T-cell (primary cell): ENCODE measurements at regions not wholly inside any gene's neighbourhood (a gene's known extent, or its start where the extent isn't known, plus 50 kb on each side); places are given as distances from the start of the nearest gene placed in this dataset.
A peak's percentile ranks its signal among the peaks of the same experiment; 100 is the strongest.
"Not testable (repeated sequence)": the region's sequence is repeated elsewhere in the genome, so short reads cannot be mapped to it uniquely, and the experiment has no call there.

Source experiments
- ATAC-seq, 4 experiments: fragments of 200-7000 bp in 3 of 4; fragments of 150-1000 bp in 1 of 4; cut with Tn5 transposase; replicated peaks in 1 of 4; 1 replicate in 3 of 4; 2 replicates in 1 of 4; pipeline ENCODE4 v1.10.0; 2021; ENCODE audit warnings: moderate library complexity in 3 of 4, mild to moderate bottlenecking in 2 of 4, moderate number of reproducible peaks in 1 of 4
- CTCF ChIA-PET, 2 donors: fragments of 300-600 bp; sonication (Branson Sonifier 250); formaldehyde crosslinking; loops; one replicate each; lab custom pipeline; 2022; ENCODE audit warnings: antibody characterized with exemption in 2 of 2; lab: Charles Lee
- POLR2A ChIA-PET, 2 donors: fragments of 300-600 bp; sonication (Branson Sonifier 250); formaldehyde crosslinking; loops; one replicate each; lab custom pipeline; 2022; ENCODE audit warnings: antibody characterized with exemption in 2 of 2; lab: Charles Lee
- DNase-seq, 35 experiments: peaks; one replicate each; pipeline versions ENCODE4 v3.0.0 to v3.0.0-alpha.2; 2013 to 2023
- H3K27ac ChIP-seq: one replicate; pipeline ENCODE4 v1.5.1; 2013; ENCODE audit warnings: low read length
- H3K27me3 ChIP-seq, 2 experiments: replicated peaks in 1 of 2; 1 replicate in 1 of 2; 2 replicates in 1 of 2; pipeline versions ENCODE4 v1.6.1 to v1.7.0; 2013; ENCODE audit warnings: low read length in 1 of 2, mixed read lengths in 1 of 2; ENCODE audit not compliant: control insufficient read depth in 2 of 2, insufficient read depth in 2 of 2; ENCODE audit errors: extremely low read depth in 1 of 2
- H3K36me3 ChIP-seq, 2 donors: 1 replicate in 1 of 2; 2 replicates in 1 of 2; pipeline versions ENCODE4 v1.6.1 to v1.7.0; 2013; ENCODE audit warnings: low read length in 1 of 2; ENCODE audit not compliant: control insufficient read depth in 2 of 2, insufficient read depth in 1 of 2; ENCODE audit errors: extremely low read depth in 1 of 2
- H3K4me1 ChIP-seq, 2 experiments: 1 replicate in 1 of 2; 2 replicates in 1 of 2; pipeline versions ENCODE4 v1.6.1 to v1.7.0; 2013; ENCODE audit warnings: low read length in 2 of 2, mixed read lengths in 1 of 2; ENCODE audit not compliant: insufficient read depth in 2 of 2, control insufficient read depth in 1 of 2; ENCODE audit errors: extremely low read depth in 1 of 2
- H3K4me3 ChIP-seq, 2 donors: 1 replicate in 1 of 2; 2 replicates in 1 of 2; pipeline versions ENCODE4 v1.5.1 to v1.7.0; 2013; ENCODE audit warnings: mild to moderate bottlenecking in 2 of 2, low read length in 1 of 2, moderate library complexity in 1 of 2; ENCODE audit not compliant: control insufficient read depth in 1 of 2; ENCODE audit errors: extremely low read depth in 1 of 2
- H3K9me3 ChIP-seq: 2 replicates; pipeline ENCODE4 v1.7.0; 2013
- H3K27ac Mint-ChIP-seq, 2 donors: one replicate each; pipeline ENCODE4 v1.8.0; 2020 to 2021; ENCODE audit warnings: mild to moderate bottlenecking in 2 of 2, mixed read lengths in 2 of 2
- H3K27me3 Mint-ChIP-seq, 2 donors: one replicate each; pipeline ENCODE4 v1.8.0; 2021 to 2022; ENCODE audit warnings: mixed read lengths in 2 of 2
- H3K36me3 Mint-ChIP-seq: one replicate; pipeline ENCODE4 v1.8.0; 2021; ENCODE audit warnings: mixed read lengths
- H3K4me1 Mint-ChIP-seq, 3 donors: one replicate each; pipeline ENCODE4 v1.8.0; 2020 to 2022; ENCODE audit warnings: mixed read lengths in 3 of 3, mild to moderate bottlenecking in 1 of 3
- H3K4me3 Mint-ChIP-seq, 3 donors: one replicate each; pipeline ENCODE4 v1.8.0; 2020 to 2022; ENCODE audit warnings: mild to moderate bottlenecking in 3 of 3, mixed read lengths in 3 of 3, moderate library complexity in 3 of 3
- H3K9me3 Mint-ChIP-seq, 3 donors: one replicate each; pipeline ENCODE4 v1.8.0; 2020 to 2022; ENCODE audit warnings: mixed read lengths in 3 of 3
- WGBS: methylation state at CpG from one replicate; pipeline ENCODE4 v1.1.5; 2013; ENCODE audit warnings: missing lambda C conversion rate; ENCODE audit not compliant: insufficient coverage; 5-methylcytosine and 5-hydroxymethylcytosine counted together

DNA sequence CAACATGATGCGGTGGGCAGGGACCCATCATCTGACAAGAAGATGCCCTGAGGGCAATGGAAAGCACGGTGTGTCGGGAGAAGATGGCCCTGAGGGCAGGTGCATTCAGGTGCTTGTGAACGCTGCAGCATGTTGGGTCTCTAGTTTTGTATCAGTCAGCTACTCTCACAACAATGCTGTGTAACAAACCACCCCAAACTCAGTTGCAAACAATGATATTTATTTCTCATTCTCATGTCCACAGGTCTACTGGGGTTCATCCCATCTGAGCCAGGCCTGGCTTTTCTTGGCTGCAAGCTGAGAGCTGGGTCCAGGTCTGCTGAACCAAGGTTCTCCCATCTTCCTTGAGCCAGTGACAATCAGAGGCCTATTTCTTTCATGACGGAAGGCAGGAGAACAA, 461.6 kb downstream of the PREX1 start:
- H3K9me3 ChIP-seq, result no peaks in the 10 kb centered on the region
- CTCF ChIA-PET, result no interaction called here
- no peaks in the 10 kb centered on the region for H3K36me3 Mint-ChIP-seq
- peaks cover 0 to 4% (median 0%) of the 10 kb centered on the region in 3 donors for H3K9me3 Mint-ChIP-seq
- H3K27ac ChIP-seq, result no peak overlapping the region
- H3K4me1 Mint-ChIP-seq, result peaks cover 2 to 26% (median 22%) of the 10 kb centered on the region in 3 donors
- DNase-seq (no peak), ATAC-seq (no peak)
- peaks cover 4 to 17% of the 10 kb centered on the region in 2 donors for H3K27me3 Mint-ChIP-seq
- H3K27ac Mint-ChIP-seq, result no peak overlapping the region
- H3K4me3 Mint-ChIP-seq, result peak overlapping the region in 1 of 3 donors; percentile 49
- no peak overlapping the region for H3K4me3 ChIP-seq
- peaks cover 0 to 9% of the 10 kb centered on the region in 2 experiments for H3K27me3 ChIP-seq
- WGBS, result 98% methylated on average over 5 of the region's 5 CpGs
- POLR2A ChIA-PET, result interaction anchor here in 1 of 2 donors (0.7 kb wide), 1 partner anchor 1454 kb away, joined by 3 read pairs; no protein-coding TSS in a partner anchor
- peaks cover 6 to 13% of the 10 kb centered on the region in 2 experiments for H3K4me1 ChIP-seq
- no peaks in the 10 kb centered on the region for H3K36me3 ChIP-seq

DNA sequence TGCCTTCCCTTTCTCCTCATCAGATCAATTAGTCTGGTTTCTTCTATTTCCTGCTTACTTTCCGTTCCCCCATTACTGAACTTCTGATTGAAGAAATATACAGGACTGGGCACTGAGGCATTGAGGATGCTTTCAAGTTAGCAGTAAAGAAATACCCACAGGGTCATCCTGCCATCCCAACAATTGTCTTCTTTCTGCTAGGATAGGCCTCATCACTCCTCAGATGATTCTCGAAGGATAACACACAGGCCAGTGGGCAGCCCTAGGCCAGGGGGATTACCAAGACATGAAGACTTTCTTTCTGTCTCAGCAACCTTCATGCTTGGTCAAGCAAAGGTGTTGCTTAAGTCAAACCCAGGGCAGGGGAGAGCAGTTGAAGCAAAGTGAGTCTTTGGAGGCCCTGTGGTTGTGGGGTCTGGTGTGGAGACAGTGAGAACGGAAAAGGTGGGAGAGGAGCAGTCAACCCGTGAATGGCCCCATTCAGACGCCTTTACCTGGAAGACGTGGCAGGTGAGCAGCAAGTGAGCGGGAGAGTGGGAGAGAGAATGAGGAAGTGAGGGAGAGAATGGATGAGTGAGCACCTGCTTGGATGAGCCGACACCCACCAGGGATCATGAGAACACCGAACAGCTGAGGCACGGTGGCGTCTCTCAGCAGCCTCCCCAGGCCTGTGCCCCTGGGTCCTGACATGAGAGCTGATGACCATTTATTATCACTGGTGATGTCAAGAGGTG, 462.9 kb downstream of the PREX1 start:
- WGBS, result 89% methylated on average over 10 of the region's 11 CpGs
- Histone ChIP-seq H3K27ac (no peak overlapping the region), H3K4me3 (no peak overlapping the region), H3K27me3 (peaks cover 0 to 9% of the 10 kb centered on the region in 2 experiments), H3K9me3 (no peaks in the 10 kb centered on the region), H3K36me3 (no peaks in the 10 kb centered on the region), H3K4me1 (peaks cover 6 to 15% of the 10 kb centered on the region in 2 experiments)
- ChIA-PET CTCF (no interaction called here), POLR2A (no interaction called here)
- ATAC-seq (no peak), DNase-seq (no peak)
- Mint-ChIP-seq H3K27me3 (peaks cover 4 to 21% of the 10 kb centered on the region in 2 donors), H3K9me3 (peaks cover 0 to 4% (median 0%) of the 10 kb centered on the region in 3 donors), H3K36me3 (no peaks in the 10 kb centered on the region), H3K4me1 (peaks cover 2 to 26% (median 22%) of the 10 kb centered on the region in 3 donors), H3K4me3 (no peak overlapping the region), H3K27ac (no peak overlapping the region)

DNA sequence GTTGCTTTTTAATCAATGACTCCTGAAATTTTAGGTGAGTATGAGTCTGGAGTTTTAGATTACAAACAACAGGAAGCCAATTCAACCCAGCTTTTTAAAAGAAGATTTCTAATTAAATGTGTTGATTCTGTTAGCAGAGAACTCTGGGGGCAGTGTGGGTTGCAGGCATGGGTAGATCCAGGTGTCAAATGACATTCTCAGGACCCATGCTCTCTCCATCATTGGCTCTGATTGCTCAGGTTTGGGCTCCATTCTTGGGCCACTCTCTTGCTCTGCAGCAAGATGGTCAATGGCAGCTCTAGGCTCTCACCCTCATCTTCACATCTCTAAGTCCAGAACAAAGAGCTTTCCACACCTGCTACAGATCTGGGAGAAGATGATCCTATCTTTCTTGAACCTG, 463.7 kb downstream of the PREX1 start:
- peaks cover 6 to 15% of the 10 kb centered on the region in 2 experiments for H3K4me1 ChIP-seq
- Mint-ChIP-seq H3K27me3 (peaks cover 4 to 21% of the 10 kb centered on the region in 2 donors), H3K36me3 (no peaks in the 10 kb centered on the region), H3K4me3 (no peak overlapping the region), H3K9me3 (peaks cover 0 to 4% (median 0%) of the 10 kb centered on the region in 3 donors), H3K27ac (no peak overlapping the region), H3K4me1 (peaks cover 2 to 22% (median 21%) of the 10 kb centered on the region in 3 donors)
- POLR2A ChIA-PET, result no interaction called here
- no peak overlapping the region for H3K4me3 ChIP-seq
- no peaks in the 10 kb centered on the region for H3K9me3 ChIP-seq
- no peak overlapping the region for H3K27ac ChIP-seq
- H3K27me3 ChIP-seq, result peaks cover 0 to 14% of the 10 kb centered on the region in 2 experiments
- no peaks in the 10 kb centered on the region for H3K36me3 ChIP-seq
- ATAC-seq (no peak), DNase-seq (no peak)
- CTCF ChIA-PET, result no interaction called here

DNA sequence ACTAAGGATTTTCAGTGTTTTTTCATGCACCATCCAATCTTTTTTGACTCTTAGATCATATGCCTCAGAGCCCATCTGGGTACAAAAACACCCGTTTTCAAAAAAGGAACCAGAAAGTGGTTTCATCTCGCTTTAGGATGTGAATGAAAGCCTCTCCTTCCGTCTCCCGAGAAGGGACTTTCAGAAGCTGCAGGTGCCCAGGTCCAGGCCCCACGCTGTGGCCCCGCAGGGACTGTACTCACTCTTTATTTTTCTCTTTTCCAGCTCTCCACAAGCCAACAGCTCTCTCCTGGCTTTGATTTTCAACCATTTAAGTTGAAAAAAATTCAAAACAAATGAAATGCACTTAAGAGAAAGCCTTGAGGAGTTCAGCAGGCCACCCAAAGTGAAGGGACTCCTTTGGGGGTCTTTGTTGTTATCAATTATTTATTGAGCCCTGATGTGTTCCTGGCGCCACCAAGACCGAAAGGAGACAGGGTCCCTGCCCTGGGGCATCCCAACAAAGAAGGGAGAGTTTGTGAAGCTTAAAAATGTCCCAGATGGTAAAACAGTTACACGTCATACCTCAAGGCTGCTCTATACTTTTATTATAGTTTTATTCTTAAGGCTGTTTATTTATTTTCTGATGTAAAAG, 467.3 kb downstream of the PREX1 start:
- Mint-ChIP-seq H3K27me3 (peaks cover 7 to 18% of the 10 kb centered on the region in 2 donors), H3K27ac (peak overlapping the region in 1 of 2 donors; percentile 36), H3K36me3 (no peaks in the 10 kb centered on the region), H3K4me3 (peak overlapping the region in 1 of 3 donors; percentile 28), H3K4me1 (peaks cover 0 to 3% (median 0%) of the 10 kb centered on the region in 3 donors), H3K9me3 (no peaks in the 10 kb centered on the region)
- WGBS, result 19% methylated on average over 4 of the region's 9 CpGs
- Histone ChIP-seq H3K27ac (no peak overlapping the region), H3K36me3 (no peaks in the 10 kb centered on the region), H3K4me1 (peaks cover 0 to 2% of the 10 kb centered on the region in 2 experiments), H3K27me3 (peaks cover 0 to 14% of the 10 kb centered on the region in 2 experiments), H3K9me3 (no peaks in the 10 kb centered on the region), H3K4me3 (no peak overlapping the region)
- POLR2A ChIA-PET, result no interaction called here
- no peak for ATAC-seq
- CTCF ChIA-PET, result no interaction called here
- DNase-seq, result no peak

DNA sequence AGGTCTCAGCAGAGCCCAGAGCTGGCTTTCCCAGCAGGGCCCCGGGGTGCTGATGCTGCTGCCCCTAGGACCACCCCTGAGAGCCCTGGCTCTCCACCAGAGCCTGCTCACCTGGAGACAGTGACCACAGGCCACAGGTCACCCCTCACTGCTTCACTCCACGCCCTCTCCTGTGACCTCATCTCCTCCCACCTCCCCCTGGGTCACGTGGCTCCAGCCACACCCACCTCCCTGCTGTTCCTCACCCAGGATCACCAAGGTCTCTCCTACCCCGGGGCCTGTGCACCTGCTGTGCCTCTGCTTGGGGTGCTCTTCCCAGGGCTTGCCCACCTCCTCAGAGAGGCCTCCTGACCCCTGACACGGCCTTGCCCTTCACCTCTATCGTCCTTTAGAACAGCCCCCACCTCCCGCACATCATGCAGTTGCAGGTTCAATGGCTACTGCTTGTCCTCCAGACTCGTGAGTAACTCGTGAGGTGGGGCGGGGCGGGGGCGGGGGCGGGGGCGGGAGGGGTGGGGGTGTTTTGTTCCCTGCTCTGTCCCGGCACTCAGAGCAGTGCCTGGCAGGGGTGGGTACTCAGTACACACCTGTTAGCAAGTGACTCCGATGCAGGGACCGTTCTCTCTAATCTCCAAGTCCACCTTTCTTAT, 468.0 kb downstream of the PREX1 start:
- Histone ChIP-seq H3K9me3 (no peaks in the 10 kb centered on the region), H3K4me1 (peaks cover 0 to 2% of the 10 kb centered on the region in 2 experiments), H3K36me3 (no peaks in the 10 kb centered on the region), H3K27me3 (peaks cover 0 to 10% of the 10 kb centered on the region in 2 experiments), H3K27ac (no peak overlapping the region), H3K4me3 (no peak overlapping the region)
- H3K36me3 Mint-ChIP-seq, result no peaks in the 10 kb centered on the region
- POLR2A ChIA-PET, result no interaction called here
- peaks cover 0 to 3% (median 0%) of the 10 kb centered on the region in 3 donors for H3K4me1 Mint-ChIP-seq
- H3K27me3 Mint-ChIP-seq, result peaks cover 5 to 18% of the 10 kb centered on the region in 2 donors
- H3K4me3 Mint-ChIP-seq, result peak overlapping the region in 2 of 3 donors; percentile 10 to 28
- DNase-seq (no peak), ATAC-seq (peak in 1 of 4 experiments; percentile 30)
- CTCF ChIA-PET, result no interaction called here
- 41% methylated on average over 5 of the region's 17 CpGs for WGBS
- H3K27ac Mint-ChIP-seq, result peak overlapping the region in 1 of 2 donors; percentile 36
- no peaks in the 10 kb centered on the region for H3K9me3 Mint-ChIP-seq

DNA sequence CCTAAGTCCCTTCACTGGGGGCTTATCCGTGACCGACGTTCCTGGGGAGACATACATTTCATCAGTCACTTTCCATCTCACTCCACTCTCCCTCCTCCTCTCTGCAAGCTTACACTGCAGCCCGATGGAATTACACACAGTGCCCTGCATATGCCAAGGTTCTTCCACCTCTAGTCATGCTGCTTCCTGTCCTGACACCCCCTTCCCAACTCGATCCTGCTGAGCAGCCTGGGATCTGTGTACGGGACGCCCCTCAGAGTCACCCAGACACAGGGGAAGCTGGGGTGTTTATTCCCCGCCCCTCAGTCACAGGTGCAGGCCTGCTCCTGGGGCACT, 468.8 kb downstream of the PREX1 start:
- H3K27ac Mint-ChIP-seq, POLR2A ChIA-PET, H3K9me3 Mint-ChIP-seq: not testable (repeated sequence)

More for the DNA sequence above, 468.8 kb downstream of the PREX1 start:
- peaks cover 0 to 11% of the 10 kb centered on the region in 2 experiments for H3K27me3 ChIP-seq
- H3K9me3 ChIP-seq, H3K4me1 Mint-ChIP-seq, H3K36me3 Mint-ChIP-seq, H3K27ac ChIP-seq, H3K36me3 ChIP-seq, DNase-seq, H3K4me3 ChIP-seq, H3K4me1 ChIP-seq, H3K4me3 Mint-ChIP-seq, ATAC-seq, CTCF ChIA-PET: not testable (repeated sequence)
- H3K27me3 Mint-ChIP-seq, result peaks cover 3 to 18% of the 10 kb centered on the region in 2 donors
- WGBS, result 20% methylated on average over 1 of the region's 8 CpGs
